ENCODE measurements at regions not wholly inside any gene's neighbourhood (a gene's known extent, or its start where the extent isn't known, plus 50 kb on each side); places are given as distances from the start of the nearest gene placed in this dataset.

DNA sequence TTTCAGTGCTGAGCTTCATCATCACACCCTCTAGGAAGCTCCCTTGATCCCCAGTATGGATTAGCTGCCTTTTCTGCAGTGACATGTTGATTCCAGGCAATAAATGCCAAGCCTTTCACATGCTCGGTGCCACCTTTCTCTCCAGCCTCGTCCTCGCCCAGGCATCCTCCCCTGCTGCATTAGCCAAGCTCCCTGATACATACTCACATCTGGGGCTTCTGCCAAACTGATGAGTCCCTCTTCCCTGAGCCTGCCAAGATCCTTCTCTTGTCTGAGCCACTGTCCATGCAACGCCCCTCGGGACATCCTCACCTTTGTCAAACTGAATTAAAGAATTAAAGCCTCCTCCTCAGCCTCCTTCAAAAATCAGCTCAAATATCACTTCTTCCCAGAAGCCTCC is 538.5 kb upstream of the CDH11 start:
- Histone ChIP-seq H3K9ac (ENCODE audit: low read length) (no peak overlapping the region), H3K27ac (ENCODE audit: low read depth, low read length) (no peak overlapping the region), H2AFZ (ENCODE audit: low read depth, low read length, poor library complexity, severe bottlenecking) (no peak overlapping the region), H3K79me2 (ENCODE audit: insufficient read depth, low read length) (no peaks in the 10 kb centered on the region), H3K27me3 (ENCODE audit: insufficient read depth, low read length) (no peaks in the 10 kb centered on the region), H3K36me3 (ENCODE audit: control insufficient read depth in 1 of 2, insufficient read depth in 2 of 2, low read length in 2 of 2) (no peaks in the 10 kb centered on the region), H3K4me3 (replicated peaks in 1 of 2; ENCODE audit: low read depth in 1 of 2, low read length in 2 of 2) (no peak overlapping the region), H3K9me3 (ENCODE audit: control insufficient read depth in 1 of 2, insufficient read depth in 1 of 2, low read depth in 1 of 2, low read length in 2 of 2) (no peaks in the 10 kb centered on the region; a peak in 1 of 4 replicates), H3K9me2 (ENCODE audit: insufficient read depth) (no peaks in the 10 kb centered on the region), H4K20me1 (ENCODE audit: insufficient read depth) (no peaks in the 10 kb centered on the region), H3K4me1 (ENCODE audit: control insufficient read depth in 1 of 2, insufficient read depth in 2 of 2, low read length in 2 of 2) (no peaks in the 10 kb centered on the region), H3K4me2 (ENCODE audit: low read length) (no peak overlapping the region)
- CTCF ChIA-PET: no interaction called here
- BruUV-seq (replicated peaks): no TSS peak
- intact Hi-C loops (cut with micrococcal nuclease): no loop called here
- RAD21 ChIA-PET (ENCODE audit: low non-redundant PET in 1 of 2, low total read pairs in 2 of 2, uncharacterized antibody in 2 of 2, unreplicated experiment in 2 of 2): no interaction called here
- POLR2A ChIA-PET: no interaction called here
- no peak for ATAC-seq
- DNase-seq (ENCODE audit: low read depth, low spot score): no peak
- no peak for TF ChIP-seq EGR1 (IDR thresholded peaks at IDR 0.05; ENCODE audit: low read depth)
- no peak for TF ChIP-seq CBX3 (IDR thresholded peaks at IDR 0.05; ENCODE audit: low read depth)
- TF ChIP-seq CEBPB (IDR thresholded peaks at IDR 0.05; ENCODE audit: low read depth): no peak
- no peak for TF ChIP-seq ZFX (IDR thresholded peaks at IDR 0.05)
- TF ChIP-seq YY1 (IDR thresholded peaks at IDR 0.05; ENCODE audit: extremely low read depth, insufficient replicate concordance, low read depth, low read length): no peak
- TF ChIP-seq, protein P1, sequence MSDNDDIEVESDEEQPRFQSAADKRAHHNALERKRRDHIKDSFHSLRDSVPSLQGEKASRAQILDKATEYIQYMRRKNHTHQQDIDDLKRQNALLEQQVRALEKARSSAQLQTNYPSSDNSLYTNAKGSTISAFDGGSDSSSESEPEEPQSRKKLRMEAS (IDR thresholded peaks at IDR 0.05): no peak

DNA sequence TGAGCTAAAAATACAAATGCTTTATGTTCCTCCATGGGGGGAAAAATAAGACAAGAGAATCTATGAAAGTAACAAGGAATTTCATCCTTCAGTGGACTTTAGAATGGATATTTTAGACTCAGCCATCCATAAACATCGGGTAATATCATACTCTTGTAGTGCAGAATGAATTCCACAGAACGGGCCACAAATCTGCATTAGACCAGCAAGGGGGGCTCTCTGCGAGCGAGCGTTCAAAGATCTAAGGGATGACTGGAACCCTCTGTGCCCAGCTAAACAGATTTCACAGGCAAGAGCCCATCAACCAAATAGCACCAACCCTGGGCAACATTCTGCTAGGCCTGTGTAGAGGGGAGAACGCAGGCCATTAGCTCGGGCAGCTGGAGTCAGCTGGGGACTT is 537.9 kb upstream of the CDH11 start:
- Histone ChIP-seq H3K9me3 (ENCODE audit: control insufficient read depth in 1 of 2, insufficient read depth in 1 of 2, low read depth in 1 of 2, low read length in 2 of 2) (no peaks in the 10 kb centered on the region; a peak in 1 of 4 replicates), H3K9ac (ENCODE audit: low read length) (no peak overlapping the region), H4K20me1 (ENCODE audit: insufficient read depth) (no peaks in the 10 kb centered on the region), H3K79me2 (ENCODE audit: insufficient read depth, low read length) (no peaks in the 10 kb centered on the region), H3K36me3 (ENCODE audit: control insufficient read depth in 1 of 2, insufficient read depth in 2 of 2, low read length in 2 of 2) (no peaks in the 10 kb centered on the region), H3K9me2 (ENCODE audit: insufficient read depth) (no peaks in the 10 kb centered on the region), H3K27me3 (ENCODE audit: insufficient read depth, low read length) (no peaks in the 10 kb centered on the region), H3K27ac (ENCODE audit: low read depth, low read length) (no peak overlapping the region), H2AFZ (ENCODE audit: low read depth, low read length, poor library complexity, severe bottlenecking) (no peak overlapping the region), H3K4me3 (replicated peaks in 1 of 2; ENCODE audit: low read depth in 1 of 2, low read length in 2 of 2) (no peak overlapping the region), H3K4me1 (ENCODE audit: control insufficient read depth in 1 of 2, insufficient read depth in 2 of 2, low read length in 2 of 2) (no peaks in the 10 kb centered on the region), H3K4me2 (ENCODE audit: low read length) (no peak overlapping the region)
- POLR2A ChIA-PET: no interaction called here
- CTCF ChIA-PET: no interaction called here
- RAD21 ChIA-PET (ENCODE audit: low non-redundant PET in 1 of 2, low total read pairs in 2 of 2, uncharacterized antibody in 2 of 2, unreplicated experiment in 2 of 2): no interaction called here
- DNase-seq (ENCODE audit: low read depth, low spot score) (no peak), ATAC-seq (no peak)
- BruUV-seq (replicated peaks): no TSS peak
- intact Hi-C loops (cut with micrococcal nuclease): no loop called here
- TF ChIP-seq, protein P2, sequence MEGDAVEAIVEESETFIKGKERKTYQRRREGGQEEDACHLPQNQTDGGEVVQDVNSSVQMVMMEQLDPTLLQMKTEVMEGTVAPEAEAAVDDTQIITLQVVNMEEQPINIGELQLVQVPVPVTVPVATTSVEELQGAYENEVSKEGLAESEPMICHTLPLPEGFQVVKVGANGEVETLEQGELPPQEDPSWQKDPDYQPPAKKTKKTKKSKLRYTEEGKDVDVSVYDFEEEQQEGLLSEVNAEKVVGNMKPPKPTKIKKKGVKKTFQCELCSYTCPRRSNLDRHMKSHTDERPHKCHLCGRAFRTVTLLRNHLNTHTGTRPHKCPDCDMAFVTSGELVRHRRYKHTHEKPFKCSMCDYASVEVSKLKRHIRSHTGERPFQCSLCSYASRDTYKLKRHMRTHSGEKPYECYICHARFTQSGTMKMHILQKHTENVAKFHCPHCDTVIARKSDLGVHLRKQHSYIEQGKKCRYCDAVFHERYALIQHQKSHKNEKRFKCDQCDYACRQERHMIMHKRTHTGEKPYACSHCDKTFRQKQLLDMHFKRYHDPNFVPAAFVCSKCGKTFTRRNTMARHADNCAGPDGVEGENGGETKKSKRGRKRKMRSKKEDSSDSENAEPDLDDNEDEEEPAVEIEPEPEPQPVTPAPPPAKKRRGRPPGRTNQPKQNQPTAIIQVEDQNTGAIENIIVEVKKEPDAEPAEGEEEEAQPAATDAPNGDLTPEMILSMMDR (IDR thresholded peaks at IDR 0.05 in 2 of 3, conservative IDR thresholded peaks at IDR 0.05 in 1 of 3; ENCODE audit: borderline replicate concordance in 1 of 3, insufficient read depth in 1 of 3, low read depth in 2 of 3, low read length in 2 of 3): no peak
- TF ChIP-seq FOSL1 (IDR thresholded peaks at IDR 0.05; ENCODE audit: low read depth): no peak
- no peak for TF ChIP-seq ZNF274 (IDR thresholded peaks at IDR 0.05; ENCODE audit: low read depth, low read length)
- TF ChIP-seq, protein P3, sequence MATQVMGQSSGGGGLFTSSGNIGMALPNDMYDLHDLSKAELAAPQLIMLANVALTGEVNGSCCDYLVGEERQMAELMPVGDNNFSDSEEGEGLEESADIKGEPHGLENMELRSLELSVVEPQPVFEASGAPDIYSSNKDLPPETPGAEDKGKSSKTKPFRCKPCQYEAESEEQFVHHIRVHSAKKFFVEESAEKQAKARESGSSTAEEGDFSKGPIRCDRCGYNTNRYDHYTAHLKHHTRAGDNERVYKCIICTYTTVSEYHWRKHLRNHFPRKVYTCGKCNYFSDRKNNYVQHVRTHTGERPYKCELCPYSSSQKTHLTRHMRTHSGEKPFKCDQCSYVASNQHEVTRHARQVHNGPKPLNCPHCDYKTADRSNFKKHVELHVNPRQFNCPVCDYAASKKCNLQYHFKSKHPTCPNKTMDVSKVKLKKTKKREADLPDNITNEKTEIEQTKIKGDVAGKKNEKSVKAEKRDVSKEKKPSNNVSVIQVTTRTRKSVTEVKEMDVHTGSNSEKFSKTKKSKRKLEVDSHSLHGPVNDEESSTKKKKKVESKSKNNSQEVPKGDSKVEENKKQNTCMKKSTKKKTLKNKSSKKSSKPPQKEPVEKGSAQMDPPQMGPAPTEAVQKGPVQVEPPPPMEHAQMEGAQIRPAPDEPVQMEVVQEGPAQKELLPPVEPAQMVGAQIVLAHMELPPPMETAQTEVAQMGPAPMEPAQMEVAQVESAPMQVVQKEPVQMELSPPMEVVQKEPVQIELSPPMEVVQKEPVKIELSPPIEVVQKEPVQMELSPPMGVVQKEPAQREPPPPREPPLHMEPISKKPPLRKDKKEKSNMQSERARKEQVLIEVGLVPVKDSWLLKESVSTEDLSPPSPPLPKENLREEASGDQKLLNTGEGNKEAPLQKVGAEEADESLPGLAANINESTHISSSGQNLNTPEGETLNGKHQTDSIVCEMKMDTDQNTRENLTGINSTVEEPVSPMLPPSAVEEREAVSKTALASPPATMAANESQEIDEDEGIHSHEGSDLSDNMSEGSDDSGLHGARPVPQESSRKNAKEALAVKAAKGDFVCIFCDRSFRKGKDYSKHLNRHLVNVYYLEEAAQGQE (IDR thresholded peaks at IDR 0.05; ENCODE audit: low read depth): no peak
- TF ChIP-seq, protein P4, sequence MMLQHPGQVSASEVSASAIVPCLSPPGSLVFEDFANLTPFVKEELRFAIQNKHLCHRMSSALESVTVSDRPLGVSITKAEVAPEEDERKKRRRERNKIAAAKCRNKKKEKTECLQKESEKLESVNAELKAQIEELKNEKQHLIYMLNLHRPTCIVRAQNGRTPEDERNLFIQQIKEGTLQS (IDR thresholded peaks at IDR 0.05): no peak
- TF ChIP-seq, protein P1 (IDR thresholded peaks at IDR 0.05): no peak
- TF ChIP-seq EGR1 (IDR thresholded peaks at IDR 0.05; ENCODE audit: low read depth): no peak
- no peak for TF ChIP-seq EZH2phosphoT487 (IDR thresholded peaks at IDR 0.05; ENCODE audit: borderline replicate concordance)
